Caco-2 (cell line): ENCODE measurements at regions not wholly inside any gene's neighbourhood (a gene's known extent, or its start where the extent isn't known, plus 50 kb on each side); places are given as distances from the start of the nearest gene placed in this dataset.
"Not testable (repeated sequence)": the region's sequence is repeated elsewhere in the genome, so short reads cannot be mapped to it uniquely, and the experiment has no call there.

Experiments
- BruUV-seq: library from RNA; stranded (reverse); fragments of 400-500 nt; replicated peaks from 2 replicates; lab custom pipeline; 2021; lab: Mats Ljungman, UMichigan
- CTCF ChIA-PET: fragments of 300-600 bp; sonication (Branson Sonifier 250); formaldehyde crosslinking; loops from one replicate; lab custom pipeline; 2022; ENCODE audit warnings: antibody characterized with exemption; lab: Charles Lee
- POLR2A ChIA-PET: fragments of 300-600 bp; sonication (Branson Sonifier 250); formaldehyde crosslinking; loops from one replicate; lab custom pipeline; 2022; ENCODE audit warnings: antibody characterized with exemption; lab: Charles Lee
- DNase-seq, 2 experiments: peaks; one replicate each; pipeline versions ENCODE4 v3.0.0 to v3.0.0-alpha.2; 2020 to 2022
- H3K27me3 ChIP-seq: replicated peaks from 2 replicates; pipeline ENCODE4 v1.6.0; 2011; ENCODE audit warnings: low read length; ENCODE audit not compliant: control insufficient read depth, insufficient read depth
- H3K36me3 ChIP-seq: 2 replicates; pipeline ENCODE4 v1.5.1; 2011; ENCODE audit warnings: low read length; ENCODE audit not compliant: control insufficient read depth, insufficient read depth
- H3K4me1 ChIP-seq: fragments of 250-450 bp; sonication (Bioruptor Pico); 2 replicates; pipeline ENCODE4 v1.5.1; 2020; ENCODE audit warnings: mild to moderate bottlenecking
- H3K4me3 ChIP-seq: 2 replicates; pipeline ENCODE4 v1.5.1; 2011; ENCODE audit warnings: low read depth, mild to moderate bottlenecking, control low read depth, low read length
- H3K9me3 ChIP-seq: fragments of 250-450 bp; sonication (Bioruptor Pico); 2 replicates; pipeline ENCODE4 v1.5.1; 2020; ENCODE audit warnings: mild to moderate bottlenecking, moderate library complexity
- H3K27ac Mint-ChIP-seq: one replicate; pipeline ENCODE4 v1.8.0; 2022; ENCODE audit warnings: mixed read lengths; ENCODE audit not compliant: unreplicated experiment
- H3K27me3 Mint-ChIP-seq: one replicate; pipeline ENCODE4 v1.8.0; 2022; ENCODE audit warnings: mixed read lengths; ENCODE audit not compliant: insufficient read depth, unreplicated experiment
- H3K36me3 Mint-ChIP-seq: one replicate; pipeline ENCODE4 v1.8.0; 2022; ENCODE audit warnings: mild to moderate bottlenecking, mixed read lengths; ENCODE audit not compliant: insufficient read depth, unreplicated experiment
- H3K4me1 Mint-ChIP-seq: one replicate; pipeline ENCODE4 v1.8.0; 2022; ENCODE audit warnings: low read depth, mixed read lengths; ENCODE audit not compliant: unreplicated experiment
- H3K4me3 Mint-ChIP-seq: one replicate; pipeline ENCODE4 v1.8.0; 2022; ENCODE audit warnings: mild to moderate bottlenecking, moderate library complexity, mixed read lengths; ENCODE audit not compliant: unreplicated experiment
- H3K9me3 Mint-ChIP-seq: one replicate; pipeline ENCODE4 v1.8.0; 2022; ENCODE audit warnings: mixed read lengths; ENCODE audit not compliant: unreplicated experiment
- intact Hi-C: fragments of 100-400 bp; cut with micrococcal nuclease; formaldehyde crosslinking; loops from one replicate; pipeline ENCODE4 v1.10.0; 2022; ENCODE audit not compliant: unreplicated experiment
- TF ChIP-seq, protein P1 (sequence below), 2 experiments: fragments of 200-600 bp in 1 of 2; IDR thresholded peaks; 1 replicate in 1 of 2; 2 replicates in 1 of 2; pipeline versions ENCODE4 v1.5.1 to v1.8.0; 2011 to 2022; ENCODE audit warnings: antibody characterized with exemption in 1 of 2, control low read depth in 1 of 2, inconsistent platforms in 1 of 2, low read depth in 1 of 2, low read length in 1 of 2, mild to moderate bottlenecking in 1 of 2, moderate library complexity in 1 of 2; ENCODE audit not compliant: insufficient read depth in 1 of 2, severe bottlenecking in 1 of 2, unreplicated experiment in 1 of 2

DNA sequence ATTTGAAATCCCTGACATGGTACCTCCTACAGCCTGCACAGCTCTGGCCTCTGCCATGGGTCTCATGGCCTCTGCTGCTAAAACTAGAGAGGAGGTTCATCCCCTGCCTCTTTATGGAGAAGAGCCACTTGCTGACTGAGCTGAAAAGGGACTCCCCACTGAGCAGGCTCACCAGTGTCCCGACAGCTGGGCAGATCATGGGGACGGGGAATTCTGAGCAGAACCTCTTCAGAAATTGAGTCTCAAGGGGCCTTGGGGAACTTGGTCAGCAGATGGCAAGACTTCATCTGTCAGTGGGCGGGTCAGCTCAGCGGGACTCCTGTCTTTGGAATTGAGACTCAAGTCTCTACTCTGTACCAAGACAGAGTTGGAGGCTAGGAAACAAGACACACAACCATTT is 95.7 kb downstream of the POTEC start:
- CTCF ChIA-PET, H3K27ac Mint-ChIP-seq, H3K9me3 Mint-ChIP-seq, H3K9me3 ChIP-seq, H3K4me1 Mint-ChIP-seq, H3K4me1 ChIP-seq, H3K36me3 Mint-ChIP-seq, POLR2A ChIA-PET, H3K27me3 ChIP-seq, intact Hi-C loops, DNase-seq, H3K4me3 ChIP-seq, H3K4me3 Mint-ChIP-seq, H3K36me3 ChIP-seq, BruUV-seq: not testable (repeated sequence)
- H3K27me3 Mint-ChIP-seq: peaks cover 12% of the 10 kb centered on the region

DNA sequence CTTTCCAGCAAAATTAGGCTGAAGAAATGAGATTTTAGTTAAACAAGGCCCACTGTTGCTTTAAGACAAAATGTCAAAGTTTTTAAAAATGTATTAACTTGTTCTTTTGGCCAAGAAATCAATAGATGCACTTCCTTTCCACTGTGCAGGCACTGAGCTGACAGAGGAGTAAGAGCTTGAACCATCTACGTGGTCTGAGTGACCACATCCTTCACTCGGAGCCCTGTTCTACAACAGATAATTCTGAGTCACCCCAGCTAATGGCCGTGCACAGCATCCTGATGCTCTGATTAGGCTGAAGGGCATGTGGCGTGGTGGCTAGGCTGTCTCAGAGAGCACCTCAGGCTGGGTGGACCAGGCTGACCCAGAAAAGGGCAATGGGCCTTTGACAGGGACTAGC is 107.9 kb downstream of the POTEC start:
- CTCF ChIA-PET, H3K4me1 ChIP-seq, POLR2A ChIA-PET, BruUV-seq, DNase-seq, H3K4me3 Mint-ChIP-seq, H3K4me1 Mint-ChIP-seq, H3K4me3 ChIP-seq, H3K36me3 Mint-ChIP-seq, H3K27me3 ChIP-seq, intact Hi-C loops, H3K36me3 ChIP-seq, H3K27me3 Mint-ChIP-seq, H3K9me3 ChIP-seq, H3K27ac Mint-ChIP-seq, H3K9me3 Mint-ChIP-seq: not testable (repeated sequence)

DNA sequence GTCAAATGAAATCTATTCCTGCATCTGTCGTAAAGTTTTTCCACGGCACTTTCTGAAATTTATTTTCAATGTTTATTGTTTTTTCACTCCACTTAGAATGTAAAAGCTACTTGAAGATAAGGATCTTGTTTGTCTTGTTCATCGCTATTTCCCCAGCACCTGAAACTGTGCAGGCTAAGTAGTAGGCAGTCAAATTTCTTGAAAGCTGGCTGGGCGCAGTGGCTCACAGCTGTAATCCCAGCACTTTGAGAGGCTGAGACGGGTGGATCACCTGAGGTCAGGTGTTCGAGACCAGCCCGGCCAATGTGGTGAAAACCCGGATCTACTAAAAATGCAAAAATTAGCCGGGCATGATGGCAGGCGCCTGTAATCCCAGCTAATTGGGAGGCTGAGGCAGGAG is 111.0 kb downstream of the POTEC start:
- H3K4me1 Mint-ChIP-seq, CTCF ChIA-PET, H3K36me3 Mint-ChIP-seq, H3K27me3 Mint-ChIP-seq, H3K4me1 ChIP-seq, H3K4me3 ChIP-seq, H3K27me3 ChIP-seq, POLR2A ChIA-PET, intact Hi-C loops, H3K4me3 Mint-ChIP-seq, H3K9me3 Mint-ChIP-seq, H3K27ac Mint-ChIP-seq, H3K9me3 ChIP-seq, H3K36me3 ChIP-seq, DNase-seq, BruUV-seq: not testable (repeated sequence)

DNA sequence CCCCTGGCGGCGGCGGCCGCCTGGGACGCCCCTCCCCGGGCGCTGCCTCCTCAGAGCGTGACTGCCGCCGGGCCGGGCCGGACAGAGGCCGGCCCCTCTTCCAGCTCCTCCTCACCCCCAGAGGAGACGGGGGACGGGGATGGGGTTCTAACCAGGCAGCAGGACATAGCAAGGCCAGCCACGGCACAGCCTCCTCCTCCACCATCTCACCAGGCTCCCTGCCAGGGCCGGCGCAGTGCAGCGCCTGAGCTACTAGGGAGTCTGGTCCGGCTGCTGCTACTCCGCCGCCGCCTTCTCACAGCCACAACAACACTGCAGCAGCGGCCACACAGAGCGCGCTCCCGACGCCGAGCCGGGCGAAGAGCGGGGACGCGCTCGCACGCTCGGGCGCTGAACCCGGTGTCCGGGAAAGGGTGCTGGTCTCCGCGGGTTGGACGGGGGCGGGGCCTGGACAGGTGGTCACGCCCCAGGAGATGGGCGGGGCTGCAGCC is 112.3 kb downstream of the POTEC start:
- BruUV-seq, H3K9me3 ChIP-seq, H3K27me3 ChIP-seq, H3K27me3 Mint-ChIP-seq, H3K36me3 Mint-ChIP-seq, H3K36me3 ChIP-seq, H3K4me1 Mint-ChIP-seq, intact Hi-C loops, POLR2A ChIA-PET, H3K9me3 Mint-ChIP-seq, H3K4me1 ChIP-seq: not testable (repeated sequence)
- DNase-seq: peak; percentile 91 to 92
- Mint-ChIP-seq H3K4me3 (peak overlapping the region; percentile 92), H3K27ac (peak overlapping the region; percentile 63)
- TF ChIP-seq, protein P1, sequence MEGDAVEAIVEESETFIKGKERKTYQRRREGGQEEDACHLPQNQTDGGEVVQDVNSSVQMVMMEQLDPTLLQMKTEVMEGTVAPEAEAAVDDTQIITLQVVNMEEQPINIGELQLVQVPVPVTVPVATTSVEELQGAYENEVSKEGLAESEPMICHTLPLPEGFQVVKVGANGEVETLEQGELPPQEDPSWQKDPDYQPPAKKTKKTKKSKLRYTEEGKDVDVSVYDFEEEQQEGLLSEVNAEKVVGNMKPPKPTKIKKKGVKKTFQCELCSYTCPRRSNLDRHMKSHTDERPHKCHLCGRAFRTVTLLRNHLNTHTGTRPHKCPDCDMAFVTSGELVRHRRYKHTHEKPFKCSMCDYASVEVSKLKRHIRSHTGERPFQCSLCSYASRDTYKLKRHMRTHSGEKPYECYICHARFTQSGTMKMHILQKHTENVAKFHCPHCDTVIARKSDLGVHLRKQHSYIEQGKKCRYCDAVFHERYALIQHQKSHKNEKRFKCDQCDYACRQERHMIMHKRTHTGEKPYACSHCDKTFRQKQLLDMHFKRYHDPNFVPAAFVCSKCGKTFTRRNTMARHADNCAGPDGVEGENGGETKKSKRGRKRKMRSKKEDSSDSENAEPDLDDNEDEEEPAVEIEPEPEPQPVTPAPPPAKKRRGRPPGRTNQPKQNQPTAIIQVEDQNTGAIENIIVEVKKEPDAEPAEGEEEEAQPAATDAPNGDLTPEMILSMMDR (IDR thresholded peaks at IDR 0.05; ENCODE audit: insufficient read depth in 1 of 2, low read depth in 1 of 2, low read length in 1 of 2, severe bottlenecking in 1 of 2, unreplicated experiment in 1 of 2): peak in 1 of 2 experiments; percentile 36
- CTCF ChIA-PET: interaction anchor here (0.6 to 0.8 kb wide), 4 partner anchors 27 to 1265 kb away, joined by 3 read pairs; no protein-coding TSS in a partner anchor
- H3K4me3 ChIP-seq: peak overlapping the region; percentile 53
